ENCODE measurements at regions not wholly inside any gene's neighbourhood (a gene's known extent, or its start where the extent isn't known, plus 50 kb on each side); places are given as distances from the start of the nearest gene placed in this dataset.

- Histone ChIP-seq H4K20me1 (ENCODE audit: insufficient read depth, low read length) (no peaks in the 10 kb centered on the region), H3K79me2 (ENCODE audit: insufficient read depth, low read length) (no peaks in the 10 kb centered on the region), H3K36me3 (ENCODE audit: insufficient read depth, low read length) (no peaks in the 10 kb centered on the region), H3K27me3 (ENCODE audit: insufficient read depth, low read length) (no peaks in the 10 kb centered on the region), H3K9ac (ENCODE audit: low read length) (no peak overlapping the region), H3K27ac (ENCODE audit: low read depth, low read length) (no peak overlapping the region), H3K4me2 (ENCODE audit: low read length) (peak overlapping the region; percentile 18), H3K4me3 (ENCODE audit: insufficient read depth, low read depth, low read length) (no peak overlapping the region), H2AFZ (ENCODE audit: low read depth, low read length) (no peak overlapping the region), H3K4me1 (ENCODE audit: insufficient read depth, low read length) (peaks cover 30% of the 10 kb centered on the region), H3K9me3 (ENCODE audit: insufficient read depth, low read depth, low read length) (no peaks in the 10 kb centered on the region)
- peaks cover 3% of the 10 kb centered on the region for H3K9me3 Mint-ChIP-seq (ENCODE audit: unreplicated experiment)
- peak; percentile 36 for DNase-seq (ENCODE audit: low read depth)
- no peaks in the 10 kb centered on the region for H3K27me3 Mint-ChIP-seq (ENCODE audit: low read depth, unreplicated experiment)
- peaks cover 25% of the 10 kb centered on the region for H3K4me1 Mint-ChIP-seq (ENCODE audit: low read depth, unreplicated experiment)
- H3K36me3 Mint-ChIP-seq (ENCODE audit: low read depth, unreplicated experiment), result no peaks in the 10 kb centered on the region
- H3K4me3 Mint-ChIP-seq (ENCODE audit: unreplicated experiment), result no peak overlapping the region
- TF ChIP-seq CTCF (IDR thresholded peaks at IDR 0.05; ENCODE audit: insufficient read depth, low read depth, low read length) (no peak), EZH2 (IDR thresholded peaks at IDR 0.05; ENCODE audit: insufficient read depth, low read length) (no peak)
- no peak overlapping the region for H3K27ac Mint-ChIP-seq (ENCODE audit: unreplicated experiment)
- FAIRE-seq, result no peak
These were observed 472.9 kb downstream of the FOXO1 start for GRCh38 chr13:40193286-40194223.

- no peaks in the 10 kb centered on the region for H3K79me2 ChIP-seq (ENCODE audit: insufficient read depth, low read length)
- TF ChIP-seq CTCF (IDR thresholded peaks at IDR 0.05; ENCODE audit: insufficient read depth, low read depth, low read length), result no peak
- TF ChIP-seq EZH2 (IDR thresholded peaks at IDR 0.05; ENCODE audit: insufficient read depth, low read length), result no peak
- H3K4me3 Mint-ChIP-seq (ENCODE audit: unreplicated experiment), result no peak overlapping the region
- no peak for FAIRE-seq
- H3K4me2 ChIP-seq (ENCODE audit: low read length), result no peak overlapping the region
- H3K27me3 ChIP-seq (ENCODE audit: insufficient read depth, low read length), result no peaks in the 10 kb centered on the region
- H3K36me3 ChIP-seq (ENCODE audit: insufficient read depth, low read length), result no peaks in the 10 kb centered on the region
- no peak overlapping the region for H3K9ac ChIP-seq (ENCODE audit: low read length)
- peaks cover 2% of the 10 kb centered on the region for H3K27me3 Mint-ChIP-seq (ENCODE audit: low read depth, unreplicated experiment)
- H3K4me3 ChIP-seq (ENCODE audit: insufficient read depth, low read depth, low read length), result no peak overlapping the region
- H2AFZ ChIP-seq (ENCODE audit: low read depth, low read length), result no peak overlapping the region
- no peaks in the 10 kb centered on the region for H3K36me3 Mint-ChIP-seq (ENCODE audit: low read depth, unreplicated experiment)
- no peaks in the 10 kb centered on the region for H4K20me1 ChIP-seq (ENCODE audit: insufficient read depth, low read length)
- no peaks in the 10 kb centered on the region for H3K9me3 ChIP-seq (ENCODE audit: insufficient read depth, low read depth, low read length)
- H3K27ac Mint-ChIP-seq (ENCODE audit: unreplicated experiment), result no peak overlapping the region
- peaks cover 30% of the 10 kb centered on the region for H3K4me1 ChIP-seq (ENCODE audit: insufficient read depth, low read length)
- peaks cover 5% of the 10 kb centered on the region for H3K9me3 Mint-ChIP-seq (ENCODE audit: unreplicated experiment)
- DNase-seq (ENCODE audit: low read depth), result no peak
- no peak overlapping the region for H3K27ac ChIP-seq (ENCODE audit: low read depth, low read length)
- peaks cover 23% of the 10 kb centered on the region for H3K4me1 Mint-ChIP-seq (ENCODE audit: low read depth, unreplicated experiment)
These were observed 472.1 kb downstream of the FOXO1 start for GRCh38 chr13:40194224-40194806.

All from astrocyte (in vitro differentiated cells and primary cell).